Fibroblast of villous mesenchyme (primary cell): ENCODE measurements at regions not wholly inside any gene's neighbourhood (a gene's known extent, or its start where the extent isn't known, plus 50 kb on each side); places are given as distances from the start of the nearest gene placed in this dataset.
A peak's percentile ranks its signal among the peaks of the same experiment; 100 is the strongest.

Experiments used
- DNase-seq: peaks from one replicate; pipeline ENCODE4 v3.0.0-alpha.2; 2010; ENCODE audit warnings: low read depth
- H3K4me3 ChIP-seq: 2 replicates; pipeline ENCODE4 v1.5.1; 2011; ENCODE audit warnings: low read depth, mild to moderate bottlenecking, low read length
- TF ChIP-seq, protein P1 (sequence below): IDR thresholded peaks from 2 replicates; pipeline ENCODE4 v1.5.1; 2012; ENCODE audit warnings: low read depth, mild to moderate bottlenecking, low read length; ENCODE audit not compliant: insufficient read depth

DNA sequence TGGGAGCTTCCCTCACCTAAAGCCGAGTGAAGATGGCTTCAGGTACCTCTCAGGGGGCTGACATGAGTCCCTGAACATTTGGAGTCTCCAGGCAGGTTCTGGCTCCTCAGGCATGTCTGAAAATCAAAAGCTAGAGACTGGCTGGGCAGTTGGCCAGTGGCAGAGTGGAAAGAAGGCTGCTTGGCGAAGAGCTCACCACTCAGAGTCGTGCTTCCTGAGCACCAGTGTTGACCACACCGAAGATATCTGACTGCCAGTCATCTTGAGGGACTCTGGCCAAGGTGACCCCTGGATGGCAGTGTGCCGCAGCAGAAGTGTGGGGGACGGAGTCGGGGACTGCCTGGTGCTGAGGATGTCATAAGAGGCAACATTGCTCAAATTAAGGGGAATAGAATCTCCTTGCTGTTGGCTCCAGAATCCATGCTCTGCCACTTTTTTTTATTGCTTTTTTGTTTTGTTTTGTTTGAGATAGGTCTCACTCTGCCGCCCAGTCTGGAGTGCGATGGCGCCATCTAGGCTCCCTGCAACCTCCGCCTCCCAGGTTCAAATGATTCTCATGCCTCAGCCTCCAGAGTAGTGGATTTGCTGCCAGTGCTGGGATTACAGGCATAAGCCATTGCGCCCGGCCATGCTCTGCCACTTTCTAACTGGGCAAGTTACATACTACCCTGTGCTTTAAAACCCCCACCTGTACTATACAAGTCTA is 172.5 kb upstream of the GATB start:
- no peak for DNase-seq

GRCh38 chr4:151931563-151931962 is 170.8 kb upstream of the GATB start:
- no peak for DNase-seq
- no peak overlapping the region for H3K4me3 ChIP-seq
- TF ChIP-seq, protein P1, sequence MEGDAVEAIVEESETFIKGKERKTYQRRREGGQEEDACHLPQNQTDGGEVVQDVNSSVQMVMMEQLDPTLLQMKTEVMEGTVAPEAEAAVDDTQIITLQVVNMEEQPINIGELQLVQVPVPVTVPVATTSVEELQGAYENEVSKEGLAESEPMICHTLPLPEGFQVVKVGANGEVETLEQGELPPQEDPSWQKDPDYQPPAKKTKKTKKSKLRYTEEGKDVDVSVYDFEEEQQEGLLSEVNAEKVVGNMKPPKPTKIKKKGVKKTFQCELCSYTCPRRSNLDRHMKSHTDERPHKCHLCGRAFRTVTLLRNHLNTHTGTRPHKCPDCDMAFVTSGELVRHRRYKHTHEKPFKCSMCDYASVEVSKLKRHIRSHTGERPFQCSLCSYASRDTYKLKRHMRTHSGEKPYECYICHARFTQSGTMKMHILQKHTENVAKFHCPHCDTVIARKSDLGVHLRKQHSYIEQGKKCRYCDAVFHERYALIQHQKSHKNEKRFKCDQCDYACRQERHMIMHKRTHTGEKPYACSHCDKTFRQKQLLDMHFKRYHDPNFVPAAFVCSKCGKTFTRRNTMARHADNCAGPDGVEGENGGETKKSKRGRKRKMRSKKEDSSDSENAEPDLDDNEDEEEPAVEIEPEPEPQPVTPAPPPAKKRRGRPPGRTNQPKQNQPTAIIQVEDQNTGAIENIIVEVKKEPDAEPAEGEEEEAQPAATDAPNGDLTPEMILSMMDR = no peak

More for the DNA sequence above, 172.5 kb upstream of the GATB start:
- no peak overlapping the region for H3K4me3 ChIP-seq
- TF ChIP-seq, protein P1 = no peak

- no peak overlapping the region for H3K4me3 ChIP-seq
- DNase-seq = no peak
- TF ChIP-seq, protein P1 = no peak
Observed at GRCh38 chr4:151930372-151930771, 169.6 kb upstream of the GATB start.

DNA sequence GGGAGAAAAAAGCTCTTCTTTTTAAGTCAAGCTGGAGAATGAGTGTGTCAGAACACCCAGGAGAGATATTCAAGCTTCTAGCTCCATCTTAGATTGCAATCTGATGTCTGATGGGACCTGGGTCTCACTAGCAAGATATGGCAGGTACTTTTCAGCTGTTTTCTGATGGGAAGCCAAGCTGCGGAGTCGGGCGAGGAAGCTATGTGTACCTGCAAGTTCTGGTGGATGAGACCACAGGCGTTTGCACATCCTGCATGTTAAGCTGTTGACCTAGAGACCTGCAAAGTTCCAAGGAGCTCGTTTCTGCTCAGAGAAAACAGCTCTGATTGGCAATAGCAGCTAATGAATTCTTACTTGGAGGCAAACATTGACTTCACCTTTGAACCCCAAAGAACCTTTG is 167.3 kb upstream of the GATB start:
- H3K4me3 ChIP-seq = no peak overlapping the region
- TF ChIP-seq, protein P1 = no peak
- no peak for DNase-seq

DNA sequence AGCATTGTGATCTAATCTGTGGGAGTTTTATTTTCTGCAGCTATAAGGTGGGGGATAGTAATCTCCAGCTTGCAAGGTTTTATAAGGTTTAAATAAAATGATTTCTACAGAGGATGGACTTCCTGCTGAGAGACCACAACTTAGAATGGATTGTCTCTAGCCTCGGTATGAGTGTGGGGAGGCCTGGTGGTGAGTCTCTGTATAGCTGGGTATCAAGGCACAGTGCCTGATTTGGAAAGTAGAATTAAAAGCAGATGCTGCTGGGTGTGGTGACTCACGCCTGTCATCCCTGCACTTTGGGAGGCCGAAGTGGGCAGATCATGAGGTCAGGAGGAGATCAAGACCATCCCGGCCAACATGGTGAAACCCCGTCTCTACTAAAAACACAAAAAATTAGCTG is 162.0 kb upstream of the GATB start:
- H3K4me3 ChIP-seq = no peak overlapping the region
- no peak for DNase-seq
- TF ChIP-seq, protein P1 = no peak

- TF ChIP-seq, protein P1 = no peak
- peak; percentile 10 for DNase-seq
- H3K4me3 ChIP-seq = no peak overlapping the region
Observed at GRCh38 chr4:151922306-151922705, 161.5 kb upstream of the GATB start.

- H3K4me3 ChIP-seq = no peak overlapping the region
- TF ChIP-seq, protein P1 = no peak
- DNase-seq = peak; percentile 5
Observed at GRCh38 chr4:151921811-151922210, 161.0 kb upstream of the GATB start.
